BE2C (cell line): ENCODE measurements at regions not wholly inside any gene's neighbourhood (a gene's known extent, or its start where the extent isn't known, plus 50 kb on each side); places are given as distances from the start of the nearest gene placed in this dataset.
A peak's percentile ranks its signal among the peaks of the same experiment; 100 is the strongest.

Source experiments
- DNase-seq: peaks from one replicate; pipeline ENCODE4 v3.0.0-alpha.2; 2020
- H3K27me3 ChIP-seq: fragments of 250-450 bp; sonication (Bioruptor Pico); 2 replicates; pipeline ENCODE4 v1.5.1; 2020; ENCODE audit warnings: mild to moderate bottlenecking
- H3K36me3 ChIP-seq: fragments of 250-450 bp; sonication (Bioruptor Pico); 2 replicates; pipeline ENCODE4 v1.5.1; 2020; ENCODE audit warnings: mild to moderate bottlenecking
- H3K4me1 ChIP-seq: fragments of 250-450 bp; sonication (Bioruptor Pico); 2 replicates; pipeline ENCODE4 v1.5.1; 2020
- H3K4me3 ChIP-seq: 2 replicates; pipeline ENCODE4 v1.5.1; 2011; ENCODE audit warnings: low read depth, low read length
- H3K9me3 ChIP-seq: fragments of 250-450 bp; sonication (Bioruptor Pico); 2 replicates; pipeline ENCODE4 v1.5.1; 2020
- TF ChIP-seq, protein P1 (sequence below): IDR thresholded peaks from 2 replicates; pipeline ENCODE4 v1.5.1; 2012; ENCODE audit warnings: mild to moderate bottlenecking, low read depth, low read length

- no peak for DNase-seq
- Histone ChIP-seq H3K4me1 (peaks cover 15% of the 10 kb centered on the region), H3K36me3 (no peaks in the 10 kb centered on the region), H3K9me3 (no peaks in the 10 kb centered on the region), H3K4me3 (no peak overlapping the region), H3K27me3 (no peaks in the 10 kb centered on the region)
- TF ChIP-seq, protein P1, sequence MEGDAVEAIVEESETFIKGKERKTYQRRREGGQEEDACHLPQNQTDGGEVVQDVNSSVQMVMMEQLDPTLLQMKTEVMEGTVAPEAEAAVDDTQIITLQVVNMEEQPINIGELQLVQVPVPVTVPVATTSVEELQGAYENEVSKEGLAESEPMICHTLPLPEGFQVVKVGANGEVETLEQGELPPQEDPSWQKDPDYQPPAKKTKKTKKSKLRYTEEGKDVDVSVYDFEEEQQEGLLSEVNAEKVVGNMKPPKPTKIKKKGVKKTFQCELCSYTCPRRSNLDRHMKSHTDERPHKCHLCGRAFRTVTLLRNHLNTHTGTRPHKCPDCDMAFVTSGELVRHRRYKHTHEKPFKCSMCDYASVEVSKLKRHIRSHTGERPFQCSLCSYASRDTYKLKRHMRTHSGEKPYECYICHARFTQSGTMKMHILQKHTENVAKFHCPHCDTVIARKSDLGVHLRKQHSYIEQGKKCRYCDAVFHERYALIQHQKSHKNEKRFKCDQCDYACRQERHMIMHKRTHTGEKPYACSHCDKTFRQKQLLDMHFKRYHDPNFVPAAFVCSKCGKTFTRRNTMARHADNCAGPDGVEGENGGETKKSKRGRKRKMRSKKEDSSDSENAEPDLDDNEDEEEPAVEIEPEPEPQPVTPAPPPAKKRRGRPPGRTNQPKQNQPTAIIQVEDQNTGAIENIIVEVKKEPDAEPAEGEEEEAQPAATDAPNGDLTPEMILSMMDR = no peak
Measured at GRCh38 chr15:79678032-79678701, 218.6 kb downstream of the MTHFS start.

DNA sequence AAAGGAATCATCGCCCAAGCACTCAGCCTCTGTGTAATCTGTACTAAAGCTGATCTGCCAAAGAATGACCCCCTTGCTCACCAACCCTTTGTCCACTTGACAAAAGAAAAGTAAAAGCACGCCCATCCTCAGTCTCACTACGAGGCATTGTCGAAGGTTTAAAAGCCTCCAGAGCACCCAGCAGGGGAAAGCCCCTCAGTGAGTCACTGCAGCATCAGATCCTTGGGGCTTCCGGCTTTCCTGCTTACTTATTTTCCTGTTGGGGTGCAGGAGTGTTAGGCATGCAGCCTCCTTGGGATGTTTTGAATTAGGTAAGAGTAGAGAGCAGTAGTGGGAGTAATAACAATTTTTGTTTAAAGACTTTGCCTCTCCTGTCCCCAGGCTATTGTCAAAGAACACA, 216.1 kb downstream of the MTHFS start:
- TF ChIP-seq, protein P1 = no peak
- Histone ChIP-seq H3K4me3 (no peak overlapping the region), H3K4me1 (peaks cover 15% of the 10 kb centered on the region), H3K27me3 (no peaks in the 10 kb centered on the region), H3K36me3 (no peaks in the 10 kb centered on the region), H3K9me3 (no peaks in the 10 kb centered on the region)
- no peak for DNase-seq

GRCh38 chr15:79682285-79682684, 214.5 kb downstream of the MTHFS start:
- H3K27me3 ChIP-seq = no peaks in the 10 kb centered on the region
- H3K4me3 ChIP-seq = no peak overlapping the region
- H3K36me3 ChIP-seq = no peaks in the 10 kb centered on the region
- TF ChIP-seq, protein P1 = no peak
- no peaks in the 10 kb centered on the region for H3K9me3 ChIP-seq
- H3K4me1 ChIP-seq = peaks cover 15% of the 10 kb centered on the region
- DNase-seq = peak; percentile 64

- H3K4me3 ChIP-seq = no peak overlapping the region
- TF ChIP-seq, protein P1 = no peak
- no peaks in the 10 kb centered on the region for H3K9me3 ChIP-seq
- H3K27me3 ChIP-seq = no peaks in the 10 kb centered on the region
- H3K4me1 ChIP-seq = peaks cover 15% of the 10 kb centered on the region
- H3K36me3 ChIP-seq = no peaks in the 10 kb centered on the region
- peak; percentile 11 for DNase-seq
Measured at GRCh38 chr15:79682851-79683288, 213.9 kb downstream of the MTHFS start.

- Histone ChIP-seq H3K36me3 (no peaks in the 10 kb centered on the region), H3K9me3 (no peaks in the 10 kb centered on the region)
- TF ChIP-seq, protein P1 = no peak
Measured at GRCh38 chr15:79689030-79689429, 207.8 kb downstream of the MTHFS start.

DNA sequence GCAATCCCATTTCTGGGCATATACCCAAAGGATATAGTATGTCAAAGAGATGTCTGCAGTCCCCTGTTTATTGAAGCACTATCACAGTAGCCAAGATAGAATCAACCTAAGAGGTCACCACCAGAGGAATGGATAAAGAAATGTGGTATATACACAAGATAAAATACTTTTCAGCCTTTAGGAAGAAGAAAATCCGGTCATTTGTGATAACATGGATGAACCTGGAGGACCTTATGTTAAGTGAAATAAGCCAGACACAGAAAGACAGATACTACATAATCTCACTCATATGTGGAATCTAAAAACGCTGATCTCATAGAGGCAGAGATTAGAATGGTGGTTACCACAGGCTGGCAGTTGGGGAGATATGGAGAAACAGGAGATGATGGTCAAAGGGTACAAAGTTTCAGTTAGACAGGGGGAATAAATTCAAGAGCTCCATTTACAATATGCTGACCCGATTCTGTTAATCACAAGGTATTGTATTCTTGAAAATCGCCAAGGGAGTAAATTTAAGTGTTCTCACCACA, 195.8 kb downstream of the MTHFS start:
- Histone ChIP-seq H3K27me3 (no peaks in the 10 kb centered on the region), H3K4me3 (no peak overlapping the region), H3K4me1 (no peaks in the 10 kb centered on the region), H3K9me3 (no peaks in the 10 kb centered on the region), H3K36me3 (no peaks in the 10 kb centered on the region)
- TF ChIP-seq, protein P1 = no peak
- DNase-seq = no peak

More at GRCh38 chr15:79689030-79689429, 207.8 kb downstream of the MTHFS start:
- H3K4me1 ChIP-seq = no peaks in the 10 kb centered on the region
- no peaks in the 10 kb centered on the region for H3K27me3 ChIP-seq
- H3K4me3 ChIP-seq = no peak overlapping the region
- DNase-seq = no peak
